Central memory CD4-positive, alpha-beta T cell (primary cell): ENCODE measurements at regions not wholly inside any gene's neighbourhood (a gene's known extent, or its start where the extent isn't known, plus 50 kb on each side); places are given as distances from the start of the nearest gene placed in this dataset.
A peak's percentile ranks its signal among the peaks of the same experiment; 100 is the strongest.
"Not testable (repeated sequence)": the region's sequence is repeated elsewhere in the genome, so short reads cannot be mapped to it uniquely, and the experiment has no call there.

Source experiments
- DNase-seq: peaks from one replicate; pipeline ENCODE4 v3.0.0; 2022

- DNase-seq: no peak
Measured at GRCh38 chr18:76720683-76721082, 101.7 kb upstream of the ZNF236 start.

- no peak for DNase-seq
Measured at GRCh38 chr18:76715012-76715610, 107.2 kb upstream of the ZNF236 start.

GRCh38 chr18:76713432-76713831 lies 108.9 kb upstream of the ZNF236 start:
- DNase-seq: no peak

GRCh38 chr18:76712511-76713140 lies 109.7 kb upstream of the ZNF236 start:
- no peak for DNase-seq

GRCh38 chr18:76710646-76711520 lies 111.5 kb upstream of the ZNF236 start:
- no peak for DNase-seq

- peak; percentile 46 for DNase-seq
Measured at GRCh38 chr18:76709659-76710645, 112.4 kb upstream of the ZNF236 start.

- no peak for DNase-seq
Measured at GRCh38 chr18:76708722-76709353, 113.5 kb upstream of the ZNF236 start.

GRCh38 chr18:76708071-76708721 lies 114.2 kb upstream of the ZNF236 start:
- DNase-seq: no peak

GRCh38 chr18:76707534-76707933 lies 114.8 kb upstream of the ZNF236 start:
- DNase-seq: no peak

GRCh38 chr18:76704589-76704988 lies 117.8 kb upstream of the ZNF236 start:
- DNase-seq: not testable (repeated sequence)

- no peak for DNase-seq
Measured at GRCh38 chr18:76699923-76700322, 122.4 kb upstream of the ZNF236 start.

- DNase-seq: no peak
Measured at GRCh38 chr18:76697441-76697901, 124.9 kb upstream of the ZNF236 start.

- no peak for DNase-seq
Measured at GRCh38 chr18:76691800-76692199, 130.6 kb upstream of the ZNF236 start.

GRCh38 chr18:76689646-76690264 lies 132.6 kb upstream of the ZNF236 start:
- DNase-seq: no peak

- DNase-seq: no peak
Measured at GRCh38 chr18:76688724-76689472, 133.5 kb upstream of the ZNF236 start.

- DNase-seq: no peak
Measured at GRCh38 chr18:76687304-76687962, 134.9 kb upstream of the ZNF236 start.

- peak; percentile 9 for DNase-seq
Measured at GRCh38 chr18:76686737-76687231, 135.6 kb upstream of the ZNF236 start.

GRCh38 chr18:76685860-76686259 lies 136.5 kb upstream of the ZNF236 start:
- no peak for DNase-seq

GRCh38 chr18:76685402-76685801 lies 137.0 kb upstream of the ZNF236 start:
- no peak for DNase-seq
